Activated CD4-positive, alpha-beta memory T cell treated with anti-CD3 and anti-CD28 coated beads for 36 hours (primary cell): ENCODE measurements at regions not wholly inside any gene's neighbourhood (a gene's known extent, or its start where the extent isn't known, plus 50 kb on each side); places are given as distances from the start of the nearest gene placed in this dataset.

Source experiments
- CTCF ChIA-PET: fragments of 350-600 bp; sonication (Branson Sonifier 250); formaldehyde crosslinking; loops from one replicate; lab custom pipeline; 2021; ENCODE audit warnings: antibody characterized with exemption, inconsistent platforms; lab: Charles Lee
- POLR2A ChIA-PET: fragments of 350-600 bp; sonication (Branson Sonifier 250); formaldehyde crosslinking; loops from one replicate; lab custom pipeline; 2021; ENCODE audit warnings: antibody characterized with exemption; lab: Charles Lee
- DNase-seq: peaks from one replicate; pipeline ENCODE4 v3.0.0-alpha.2; 2020
- H3K27ac Mint-ChIP-seq: one replicate; pipeline ENCODE4 v1.8.0; 2021; ENCODE audit warnings: mixed read lengths
- H3K27me3 Mint-ChIP-seq: one replicate; pipeline ENCODE4 v1.8.0; 2021; ENCODE audit warnings: mixed read lengths
- H3K36me3 Mint-ChIP-seq: one replicate; pipeline ENCODE4 v1.8.0; 2021; ENCODE audit warnings: mixed read lengths
- H3K4me1 Mint-ChIP-seq: one replicate; pipeline ENCODE4 v1.8.0; 2021; ENCODE audit warnings: low read depth, mixed read lengths
- H3K4me3 Mint-ChIP-seq: one replicate; pipeline ENCODE4 v1.8.0; 2021; ENCODE audit warnings: mild to moderate bottlenecking, mixed read lengths
- H3K9me3 Mint-ChIP-seq: one replicate; pipeline ENCODE4 v1.8.0; 2021; ENCODE audit warnings: mixed read lengths
- intact Hi-C: fragments of 100-400 bp; cut with micrococcal nuclease; formaldehyde crosslinking; loops from one replicate; pipeline ENCODE4 v1.15.1; 2023

DNA sequence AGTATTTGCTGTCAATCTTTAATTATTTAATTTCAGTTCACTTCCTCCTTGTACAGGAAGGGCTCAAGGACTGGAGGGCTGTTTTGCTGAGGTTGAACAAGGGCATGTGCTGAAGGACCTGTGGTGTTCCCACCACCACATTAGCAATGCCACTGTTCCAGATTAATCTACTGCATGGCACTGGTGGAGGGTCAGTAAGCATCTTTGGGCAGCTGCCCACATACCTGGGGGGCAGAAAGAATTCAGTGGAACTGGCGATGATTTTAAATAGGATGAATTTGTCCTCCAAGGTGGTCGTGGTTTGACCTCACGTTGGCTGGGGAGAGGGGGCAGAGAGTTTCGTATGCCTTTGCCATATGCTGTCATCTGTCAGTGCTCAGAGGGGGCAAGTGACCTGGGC is 244.8 kb downstream of the TLE3 start:
- CTCF ChIA-PET = no interaction called here

DNA sequence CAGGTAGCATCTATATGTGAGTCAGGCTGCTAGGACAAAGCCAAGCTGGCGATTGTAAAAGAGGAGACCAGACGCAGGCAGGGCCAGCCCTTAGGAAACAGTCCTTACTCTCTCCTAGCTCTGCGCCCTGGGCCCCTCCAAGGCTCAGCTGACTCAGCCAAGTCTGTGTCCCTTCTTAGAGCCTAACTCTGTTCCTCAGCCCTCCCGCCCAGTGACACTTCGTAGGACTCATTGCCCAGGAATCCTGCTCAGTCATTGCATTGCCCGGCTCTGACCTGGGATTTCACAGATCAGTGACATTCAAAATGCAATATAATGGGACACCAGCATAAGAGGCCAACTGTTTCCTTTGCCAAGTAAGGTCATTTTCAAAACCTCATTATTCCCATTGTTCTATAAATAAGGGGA is 244.2 kb downstream of the TLE3 start:
- no peak for DNase-seq
- H3K36me3 Mint-ChIP-seq = no peaks in the 10 kb centered on the region
- peaks cover 11% of the 10 kb centered on the region for H3K4me1 Mint-ChIP-seq
- intact Hi-C loops = no loop called here
- H3K27ac Mint-ChIP-seq = no peak overlapping the region
- ChIA-PET POLR2A (no interaction called here), CTCF (no interaction called here)
- no peak overlapping the region for H3K4me3 Mint-ChIP-seq
- H3K9me3 Mint-ChIP-seq = no peaks in the 10 kb centered on the region
- H3K27me3 Mint-ChIP-seq = no peaks in the 10 kb centered on the region

More for the DNA sequence above, 244.8 kb downstream of the TLE3 start:
- POLR2A ChIA-PET = no interaction called here
- no peak for DNase-seq
- H3K36me3 Mint-ChIP-seq = no peaks in the 10 kb centered on the region
- peaks cover 10% of the 10 kb centered on the region for H3K4me1 Mint-ChIP-seq
- no peak overlapping the region for H3K4me3 Mint-ChIP-seq
- no peak overlapping the region for H3K27ac Mint-ChIP-seq
- intact Hi-C loops = no loop called here
- H3K9me3 Mint-ChIP-seq = no peaks in the 10 kb centered on the region
- no peaks in the 10 kb centered on the region for H3K27me3 Mint-ChIP-seq

DNA sequence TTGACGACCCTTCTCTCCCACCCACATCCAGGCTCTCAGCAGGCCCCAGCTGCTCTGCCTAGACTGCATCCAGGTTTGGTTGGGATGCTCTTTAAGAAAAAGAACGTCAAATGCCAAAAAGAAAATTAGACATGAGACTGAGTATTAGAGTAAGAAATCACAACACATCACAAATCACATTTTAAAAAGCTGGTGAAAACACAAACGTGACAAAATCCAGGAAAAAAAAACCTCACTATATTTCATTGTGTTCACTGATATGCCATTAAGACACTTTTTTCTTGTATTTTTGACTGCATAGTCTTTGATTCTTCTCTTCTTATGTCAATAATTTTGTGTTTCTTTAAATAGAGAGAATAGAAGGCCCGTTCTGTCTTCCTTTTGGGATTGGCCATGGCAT is 243.7 kb downstream of the TLE3 start:
- H3K9me3 Mint-ChIP-seq = no peaks in the 10 kb centered on the region
- H3K27me3 Mint-ChIP-seq = no peaks in the 10 kb centered on the region
- H3K4me3 Mint-ChIP-seq = no peak overlapping the region
- ChIA-PET POLR2A (no interaction called here), CTCF (no interaction called here)
- intact Hi-C loops = no loop called here
- H3K27ac Mint-ChIP-seq = no peak overlapping the region
- peaks cover 11% of the 10 kb centered on the region for H3K4me1 Mint-ChIP-seq
- no peaks in the 10 kb centered on the region for H3K36me3 Mint-ChIP-seq
- no peak for DNase-seq

DNA sequence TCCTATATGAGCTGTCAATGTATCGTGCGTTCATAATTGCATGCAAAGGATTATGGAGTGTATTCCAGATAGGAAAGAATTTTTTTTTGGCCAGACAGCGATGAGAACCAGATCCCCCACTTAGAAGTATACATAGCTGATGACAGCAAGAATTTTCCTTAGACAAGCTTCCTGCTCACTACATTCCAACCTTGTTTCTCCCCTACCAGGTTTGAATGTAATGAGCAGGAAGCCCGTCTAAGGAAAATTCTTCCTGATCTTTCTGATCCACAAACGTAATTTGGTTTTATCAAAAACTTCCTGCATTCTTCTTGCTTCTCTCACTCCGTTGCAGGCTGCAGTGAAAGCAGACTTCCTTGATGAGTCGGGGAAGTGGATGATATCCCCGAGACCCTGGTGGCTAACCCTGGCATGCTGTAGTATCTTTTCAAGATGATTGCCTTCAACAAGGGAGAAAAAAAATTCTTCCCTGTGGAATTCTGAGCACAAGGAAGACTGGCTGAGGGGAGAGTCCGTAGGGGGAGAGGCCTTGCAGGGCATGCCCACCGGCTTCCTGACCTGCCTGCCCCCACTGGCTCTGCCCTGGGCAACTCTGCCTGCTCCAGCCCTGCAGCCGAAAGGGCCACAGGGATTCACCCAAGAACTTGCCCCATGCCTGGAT is 243.1 kb downstream of the TLE3 start:
- intact Hi-C loops = no loop called here
- H3K4me1 Mint-ChIP-seq = peaks cover 11% of the 10 kb centered on the region
- H3K4me3 Mint-ChIP-seq = no peak overlapping the region
- no peak overlapping the region for H3K27ac Mint-ChIP-seq
- H3K36me3 Mint-ChIP-seq = no peaks in the 10 kb centered on the region
- POLR2A ChIA-PET = no interaction called here
- no peak for DNase-seq
- H3K27me3 Mint-ChIP-seq = no peaks in the 10 kb centered on the region
- CTCF ChIA-PET = no interaction called here
- H3K9me3 Mint-ChIP-seq = no peaks in the 10 kb centered on the region

DNA sequence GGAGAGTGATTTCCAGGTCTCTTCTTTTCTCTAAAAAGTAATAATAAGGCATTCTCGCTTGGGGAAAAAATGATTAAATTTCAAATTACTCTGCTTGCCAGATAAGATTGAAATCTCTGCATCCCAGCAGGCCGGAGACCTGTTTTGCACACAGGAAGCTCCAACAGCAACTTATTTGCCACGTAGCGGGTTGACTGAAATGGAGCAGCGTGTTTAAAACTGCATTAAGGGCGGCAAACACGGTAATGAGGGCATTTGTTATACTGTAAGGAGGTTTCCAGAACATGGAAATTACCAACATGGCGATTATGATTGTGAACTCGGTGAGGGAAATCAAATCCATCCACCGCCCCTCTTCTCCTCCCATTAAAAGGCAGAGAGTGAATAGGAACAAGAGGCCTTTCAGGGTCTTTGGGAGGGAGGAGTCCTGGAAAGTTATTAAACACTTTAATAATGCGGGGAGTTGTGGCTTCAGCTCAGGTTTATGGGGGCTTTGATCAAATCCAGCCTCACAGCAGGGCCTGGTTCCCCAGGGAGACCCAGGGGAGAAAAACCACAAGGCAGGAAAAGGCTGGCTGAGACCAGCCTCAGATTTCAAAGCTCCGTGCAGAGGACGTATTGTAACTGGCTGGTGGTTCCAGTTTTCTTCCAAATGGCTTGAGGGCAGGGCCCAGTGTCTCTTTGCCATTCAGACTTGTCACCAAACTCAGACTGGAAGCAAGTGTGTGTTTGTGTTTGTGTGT is 242.3 kb downstream of the TLE3 start:
- H3K27ac Mint-ChIP-seq = no peak overlapping the region
- ChIA-PET CTCF (no interaction called here), POLR2A (no interaction called here)
- no peaks in the 10 kb centered on the region for H3K9me3 Mint-ChIP-seq
- peaks cover 11% of the 10 kb centered on the region for H3K4me1 Mint-ChIP-seq
- H3K36me3 Mint-ChIP-seq = no peaks in the 10 kb centered on the region
- H3K27me3 Mint-ChIP-seq = no peaks in the 10 kb centered on the region
- intact Hi-C loops = no loop called here
- DNase-seq = no peak
- H3K4me3 Mint-ChIP-seq = no peak overlapping the region

DNA sequence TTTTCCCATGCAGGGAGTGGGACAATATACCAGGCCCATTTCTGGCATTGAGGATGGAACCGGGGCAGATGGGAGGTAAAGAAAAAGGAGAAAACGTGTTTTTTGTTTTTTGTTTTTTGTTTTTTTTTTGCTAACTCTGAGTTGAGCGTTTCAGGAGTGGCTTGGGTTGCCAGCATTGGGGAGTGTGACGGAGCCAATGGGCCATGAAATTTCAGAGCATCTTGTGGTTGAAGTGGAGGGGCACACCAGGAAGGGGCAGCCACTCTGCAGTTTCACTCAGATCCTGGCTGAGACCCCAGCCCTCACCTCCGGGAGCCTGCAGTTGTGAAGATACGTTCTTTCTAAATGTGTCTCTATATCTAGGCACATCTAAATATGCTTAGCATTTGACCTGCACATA is 240.5 kb downstream of the TLE3 start:
- DNase-seq = no peak
- H3K27ac Mint-ChIP-seq = no peak overlapping the region
- POLR2A ChIA-PET = no interaction called here
- no peaks in the 10 kb centered on the region for H3K9me3 Mint-ChIP-seq
- CTCF ChIA-PET = no interaction called here
- intact Hi-C loops = no loop called here
- peaks cover 11% of the 10 kb centered on the region for H3K4me1 Mint-ChIP-seq
- no peaks in the 10 kb centered on the region for H3K27me3 Mint-ChIP-seq
- no peaks in the 10 kb centered on the region for H3K36me3 Mint-ChIP-seq
- H3K4me3 Mint-ChIP-seq = no peak overlapping the region

DNA sequence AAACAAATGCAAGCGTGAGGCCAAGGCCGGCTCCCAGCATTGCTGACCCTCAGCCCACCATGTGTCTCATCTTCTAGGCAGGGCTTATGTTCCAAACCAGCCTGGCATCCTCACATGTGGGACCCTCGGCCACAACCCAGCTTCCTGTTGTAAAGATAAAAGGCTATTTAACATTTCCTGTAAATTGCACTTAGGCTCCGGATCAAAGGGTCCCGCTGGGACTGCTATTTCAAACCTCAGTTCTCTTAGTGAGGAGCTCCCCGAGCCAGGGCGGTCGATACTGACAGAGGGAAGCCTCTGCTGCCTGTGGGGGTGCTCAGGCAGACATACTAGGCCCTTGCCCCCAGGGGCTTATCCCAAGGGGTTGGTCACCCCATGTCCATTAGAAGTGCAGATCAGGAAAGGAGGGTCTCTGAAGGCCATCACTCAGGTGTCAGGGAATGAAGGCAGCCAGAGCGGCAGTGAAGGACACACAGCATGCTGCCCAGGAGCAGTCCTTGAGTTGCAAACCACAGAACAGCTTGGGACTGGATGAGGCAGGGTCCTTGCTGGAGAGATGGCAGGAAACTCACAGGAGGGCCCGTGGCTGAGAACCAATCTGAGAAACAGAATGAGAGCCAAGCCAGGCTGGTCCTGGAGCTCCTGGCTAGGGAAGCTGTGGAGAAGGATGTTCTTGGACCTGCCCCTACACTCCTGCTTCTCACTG is 239.9 kb downstream of the TLE3 start:
- Mint-ChIP-seq H3K9me3 (no peaks in the 10 kb centered on the region), H3K27ac (no peak overlapping the region), H3K4me1 (peaks cover 11% of the 10 kb centered on the region), H3K36me3 (no peaks in the 10 kb centered on the region), H3K4me3 (no peak overlapping the region), H3K27me3 (no peaks in the 10 kb centered on the region)
- intact Hi-C loops = no loop called here
- ChIA-PET POLR2A (no interaction called here), CTCF (no interaction called here)
- DNase-seq = no peak

DNA sequence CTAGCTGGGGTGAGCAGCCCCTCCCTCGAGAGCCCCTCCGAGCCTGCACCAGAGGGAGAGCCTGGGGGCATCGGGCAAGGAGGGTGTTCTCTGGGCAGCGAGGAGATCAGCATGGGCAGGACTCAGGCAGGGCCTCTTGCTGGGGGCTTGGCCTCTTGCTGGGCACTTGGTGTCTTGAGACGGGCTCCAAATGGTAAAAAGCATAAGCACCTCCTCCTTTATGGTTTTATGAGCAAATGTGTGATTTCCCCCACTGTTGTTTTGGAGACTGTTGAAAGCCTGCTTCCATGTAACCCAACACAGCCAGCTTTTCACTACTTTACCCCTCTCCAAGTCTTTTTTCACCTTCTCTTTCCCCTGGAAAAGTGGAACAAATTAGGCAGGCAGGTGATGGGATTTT is 239.3 kb downstream of the TLE3 start:
- no peak for DNase-seq
- no peaks in the 10 kb centered on the region for H3K36me3 Mint-ChIP-seq
- intact Hi-C loops = no loop called here
- H3K4me1 Mint-ChIP-seq = peaks cover 11% of the 10 kb centered on the region
- H3K27me3 Mint-ChIP-seq = no peaks in the 10 kb centered on the region
- no peak overlapping the region for H3K4me3 Mint-ChIP-seq
- CTCF ChIA-PET = interaction anchor here (0.8 kb wide), 1 partner anchor 173 kb away, joined by 3 read pairs; no protein-coding TSS in a partner anchor
- H3K9me3 Mint-ChIP-seq = no peaks in the 10 kb centered on the region
- no peak overlapping the region for H3K27ac Mint-ChIP-seq
- POLR2A ChIA-PET = no interaction called here

DNA sequence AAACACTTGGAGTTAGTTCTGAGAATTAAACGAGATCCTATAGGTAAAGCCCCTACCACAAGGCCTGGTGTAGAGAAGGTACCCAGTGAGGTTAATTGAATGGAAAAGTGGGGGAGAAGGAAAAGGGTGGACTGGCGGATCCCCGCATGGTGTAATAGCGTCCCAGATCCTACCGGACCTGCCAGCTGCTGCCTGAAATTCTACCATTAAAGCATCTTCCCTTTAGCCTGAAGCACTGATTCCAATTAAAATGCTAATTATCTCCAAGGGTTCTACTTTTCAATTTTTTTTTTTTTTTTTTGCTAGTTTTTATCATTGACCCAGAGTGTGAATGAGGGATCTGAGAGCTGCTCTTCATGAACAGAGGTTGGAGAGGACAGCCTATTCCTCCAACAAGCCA is 237.9 kb downstream of the TLE3 start:
- ChIA-PET CTCF (no interaction called here), POLR2A (no interaction called here)
- Mint-ChIP-seq H3K27me3 (no peaks in the 10 kb centered on the region), H3K27ac (no peak overlapping the region), H3K4me3 (no peak overlapping the region), H3K36me3 (no peaks in the 10 kb centered on the region), H3K4me1 (peaks cover 11% of the 10 kb centered on the region), H3K9me3 (no peaks in the 10 kb centered on the region)
- no peak for DNase-seq
- intact Hi-C loops = no loop called here

DNA sequence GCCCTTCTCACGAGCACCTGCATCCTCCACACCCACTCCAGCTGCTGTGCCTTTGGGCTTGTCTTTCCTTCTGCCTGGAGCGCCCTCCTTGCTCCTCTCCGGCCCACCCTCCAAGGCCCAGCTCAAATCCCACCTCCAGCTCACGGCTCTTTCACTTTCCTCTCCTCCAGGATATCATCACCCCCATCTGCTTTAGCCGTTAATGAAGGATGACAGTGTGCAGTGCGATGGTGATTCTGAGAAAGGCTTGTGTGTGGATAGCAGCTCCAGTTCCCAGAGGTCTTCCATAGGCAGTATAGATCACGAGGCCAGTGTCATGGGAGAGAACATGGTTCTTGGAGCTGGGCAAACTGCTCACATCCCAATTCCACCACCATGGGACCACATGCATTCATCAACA is 237.4 kb downstream of the TLE3 start:
- no peaks in the 10 kb centered on the region for H3K27me3 Mint-ChIP-seq
- no peak overlapping the region for H3K27ac Mint-ChIP-seq
- H3K4me3 Mint-ChIP-seq = no peak overlapping the region
- no peaks in the 10 kb centered on the region for H3K9me3 Mint-ChIP-seq
- ChIA-PET POLR2A (no interaction called here), CTCF (no interaction called here)
- H3K36me3 Mint-ChIP-seq = no peaks in the 10 kb centered on the region
- peaks cover 11% of the 10 kb centered on the region for H3K4me1 Mint-ChIP-seq
- intact Hi-C loops = no loop called here
- DNase-seq = no peak

DNA sequence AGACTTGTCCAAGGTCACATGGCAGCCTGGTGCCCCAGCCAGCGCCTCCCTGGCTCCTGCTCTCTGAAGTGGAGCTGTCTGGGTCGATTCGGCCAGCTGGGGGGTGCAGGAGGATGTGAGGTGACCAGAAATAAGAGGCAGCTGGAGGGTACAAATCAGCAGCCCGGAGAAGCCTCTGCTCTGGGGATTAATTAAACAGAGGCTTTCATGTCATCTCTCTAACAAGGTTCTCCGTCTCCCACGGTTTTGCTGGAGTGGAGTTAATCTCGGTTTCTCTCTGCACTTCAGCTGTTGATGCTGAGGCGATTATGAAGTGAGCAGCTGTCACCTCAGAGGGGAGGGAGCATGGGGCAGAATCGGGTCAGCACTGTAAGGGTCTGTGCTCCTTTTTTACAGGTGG is 236.8 kb downstream of the TLE3 start:
- Mint-ChIP-seq H3K27ac (no peak overlapping the region), H3K36me3 (no peaks in the 10 kb centered on the region), H3K9me3 (no peaks in the 10 kb centered on the region), H3K4me3 (no peak overlapping the region), H3K27me3 (no peaks in the 10 kb centered on the region), H3K4me1 (peaks cover 11% of the 10 kb centered on the region)
- CTCF ChIA-PET = no interaction called here
- DNase-seq = no peak
- POLR2A ChIA-PET = no interaction called here
- intact Hi-C loops = no loop called here

DNA sequence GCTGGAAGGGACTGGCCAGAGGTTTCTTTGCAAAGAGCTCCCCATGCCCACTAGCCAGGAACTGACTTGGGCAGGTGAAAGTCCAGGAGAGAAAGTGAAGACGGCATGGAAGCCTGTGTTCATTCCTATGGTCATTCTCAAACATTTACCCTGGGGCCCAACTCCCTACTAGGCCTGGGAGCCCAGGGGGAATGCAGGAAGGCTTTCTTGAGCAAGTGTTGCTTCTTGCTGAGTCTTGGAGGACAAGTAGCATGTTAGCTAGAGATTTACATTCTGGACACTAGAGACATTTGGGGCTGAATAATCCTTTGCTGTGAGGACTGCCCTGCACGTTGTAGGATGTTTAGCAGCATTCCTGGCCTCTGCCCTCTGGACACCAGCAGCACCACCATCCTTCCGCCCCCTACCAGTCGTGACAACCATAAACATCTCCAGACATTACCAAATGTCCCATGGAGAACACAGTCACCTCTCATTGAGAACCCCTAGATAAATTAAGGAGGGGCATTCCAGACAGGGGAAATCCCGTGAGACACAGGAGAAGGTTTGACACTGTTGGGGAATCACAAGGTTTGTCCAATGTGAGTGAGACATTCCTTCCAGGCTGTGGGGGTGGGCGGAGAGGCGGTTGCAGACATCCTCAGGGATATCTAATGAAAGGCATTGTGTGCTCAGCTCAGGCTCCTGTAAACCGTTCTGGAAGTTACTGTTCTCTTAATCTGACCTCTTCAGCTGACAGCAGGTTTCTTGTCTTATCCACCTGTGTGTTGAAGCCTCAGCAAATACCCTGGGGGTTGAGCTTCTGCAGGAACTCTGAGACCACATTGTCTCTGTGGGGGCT is 236.2 kb downstream of the TLE3 start:
- H3K9me3 Mint-ChIP-seq = no peaks in the 10 kb centered on the region
- no peak for DNase-seq
- ChIA-PET POLR2A (no interaction called here), CTCF (no interaction called here)
- H3K27me3 Mint-ChIP-seq = no peaks in the 10 kb centered on the region
- intact Hi-C loops = no loop called here
- no peak overlapping the region for H3K27ac Mint-ChIP-seq
- H3K36me3 Mint-ChIP-seq = no peaks in the 10 kb centered on the region
- no peak overlapping the region for H3K4me3 Mint-ChIP-seq
- H3K4me1 Mint-ChIP-seq = peaks cover 11% of the 10 kb centered on the region
